ENCODE measurements at regions not wholly inside any gene's neighbourhood (a gene's known extent, or its start where the extent isn't known, plus 50 kb on each side); places are given as distances from the start of the nearest gene placed in this dataset.
"Not testable (repeated sequence)": the region's sequence is repeated elsewhere in the genome, so short reads cannot be mapped to it uniquely, and the experiment has no call there.

DNA sequence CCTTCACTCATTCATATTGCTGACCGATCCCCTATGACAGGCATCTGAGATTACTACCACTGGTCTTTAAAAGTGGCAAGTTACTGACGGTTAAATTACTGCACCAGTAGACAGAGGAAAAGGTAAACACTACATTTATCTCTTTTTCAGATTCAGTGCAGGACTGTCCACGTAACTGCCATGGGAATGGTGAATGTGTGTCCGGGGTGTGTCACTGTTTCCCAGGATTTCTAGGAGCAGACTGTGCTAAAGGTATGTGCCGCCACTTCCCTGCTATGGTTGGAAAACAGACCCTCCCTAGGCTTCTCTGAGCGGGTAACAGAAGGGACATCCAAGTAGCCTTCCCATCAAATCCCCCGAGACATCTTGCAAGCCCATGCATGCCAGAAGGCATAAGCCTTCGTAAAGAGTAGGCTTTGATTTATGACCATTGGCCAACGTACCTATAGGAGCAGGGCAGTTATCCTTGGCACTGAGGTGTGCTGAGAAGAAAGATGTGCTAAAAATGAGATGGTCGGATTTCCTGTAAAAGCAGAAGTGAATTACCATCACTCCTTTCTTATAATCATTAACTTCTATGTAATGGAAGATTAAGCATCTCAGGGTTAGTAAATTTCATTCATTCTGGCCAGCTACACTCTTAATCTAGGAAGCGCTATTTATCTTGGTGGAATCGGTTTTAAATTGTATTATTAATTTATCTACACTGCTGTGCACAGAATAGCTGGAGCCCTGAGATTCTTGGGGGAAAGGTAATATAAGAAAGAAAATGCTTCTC is 193.4 kb upstream of the WWC1 start:
- WGBS (ENCODE audit: low lambda C conversion rate, missing lambda C conversion rate): 76% methylated on average over 12 of the region's 12 CpGs
- Histone ChIP-seq H3K9me2 (replicated peaks; ENCODE audit: insufficient read depth) (no peaks in the 10 kb centered on the region), H3K4me2 (no peak overlapping the region), H4K20me1 (ENCODE audit: insufficient read depth, poor library complexity, severe bottlenecking) (no peaks in the 10 kb centered on the region), H3K4me1 (ENCODE audit: insufficient read depth) (no peaks in the 10 kb centered on the region), H3K9me3 (ENCODE audit: low read depth) (no peaks in the 10 kb centered on the region), H3K36me3 (replicated peaks; ENCODE audit: insufficient read depth, low read depth) (no peaks in the 10 kb centered on the region), H2AFZ (no peak overlapping the region), H3K27ac (no peak overlapping the region), H3K4me3 (no peak overlapping the region), H3K79me2 (no peaks in the 10 kb centered on the region), H3K27me3 (no peaks in the 10 kb centered on the region)
- TF ChIP-seq, protein P1, sequence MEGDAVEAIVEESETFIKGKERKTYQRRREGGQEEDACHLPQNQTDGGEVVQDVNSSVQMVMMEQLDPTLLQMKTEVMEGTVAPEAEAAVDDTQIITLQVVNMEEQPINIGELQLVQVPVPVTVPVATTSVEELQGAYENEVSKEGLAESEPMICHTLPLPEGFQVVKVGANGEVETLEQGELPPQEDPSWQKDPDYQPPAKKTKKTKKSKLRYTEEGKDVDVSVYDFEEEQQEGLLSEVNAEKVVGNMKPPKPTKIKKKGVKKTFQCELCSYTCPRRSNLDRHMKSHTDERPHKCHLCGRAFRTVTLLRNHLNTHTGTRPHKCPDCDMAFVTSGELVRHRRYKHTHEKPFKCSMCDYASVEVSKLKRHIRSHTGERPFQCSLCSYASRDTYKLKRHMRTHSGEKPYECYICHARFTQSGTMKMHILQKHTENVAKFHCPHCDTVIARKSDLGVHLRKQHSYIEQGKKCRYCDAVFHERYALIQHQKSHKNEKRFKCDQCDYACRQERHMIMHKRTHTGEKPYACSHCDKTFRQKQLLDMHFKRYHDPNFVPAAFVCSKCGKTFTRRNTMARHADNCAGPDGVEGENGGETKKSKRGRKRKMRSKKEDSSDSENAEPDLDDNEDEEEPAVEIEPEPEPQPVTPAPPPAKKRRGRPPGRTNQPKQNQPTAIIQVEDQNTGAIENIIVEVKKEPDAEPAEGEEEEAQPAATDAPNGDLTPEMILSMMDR (IDR thresholded peaks at IDR 0.05; ENCODE audit: poor library complexity): no peak
- TF ChIP-seq EZH2 (IDR thresholded peaks at IDR 0.05; ENCODE audit: borderline replicate concordance) (no peak), EZH2phosphoT487 (IDR thresholded peaks at IDR 0.05; ENCODE audit: low read depth, severe bottlenecking, unreplicated experiment) (no peak)
- DNase-seq (ENCODE audit: low spot score): no peak

DNA sequence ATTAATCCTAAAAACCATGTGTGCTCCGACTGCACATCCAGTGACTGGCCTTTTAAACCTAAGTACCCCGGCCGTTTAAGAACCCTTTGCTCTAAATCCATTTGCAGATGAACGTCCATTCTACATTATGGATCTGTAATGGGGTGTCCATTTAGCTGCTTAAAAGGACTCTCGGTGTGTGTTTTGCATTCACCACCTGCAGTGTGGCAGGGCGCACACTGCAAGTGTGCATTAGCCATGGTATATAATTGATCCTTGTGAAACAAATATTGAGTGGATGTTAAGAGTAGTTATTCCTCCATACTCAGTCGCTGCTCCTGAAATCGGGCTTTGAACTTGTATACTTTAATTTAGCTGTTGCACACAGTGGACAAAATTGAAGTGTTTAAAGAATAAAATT is 190.1 kb upstream of the WWC1 start:
- H3K27ac ChIP-seq: no peak overlapping the region
- H3K79me2 ChIP-seq: no peaks in the 10 kb centered on the region
- TF ChIP-seq, protein P1 (IDR thresholded peaks at IDR 0.05; ENCODE audit: poor library complexity): no peak
- TF ChIP-seq EZH2 (IDR thresholded peaks at IDR 0.05; ENCODE audit: borderline replicate concordance) (no peak), EZH2phosphoT487 (IDR thresholded peaks at IDR 0.05; ENCODE audit: low read depth, severe bottlenecking, unreplicated experiment) (no peak)
- no peaks in the 10 kb centered on the region for H3K4me1 ChIP-seq (ENCODE audit: insufficient read depth)
- no peaks in the 10 kb centered on the region for H3K36me3 ChIP-seq (replicated peaks; ENCODE audit: insufficient read depth, low read depth)
- H3K27me3 ChIP-seq: no peaks in the 10 kb centered on the region
- no peaks in the 10 kb centered on the region for H3K9me3 ChIP-seq (ENCODE audit: low read depth)
- WGBS (ENCODE audit: low lambda C conversion rate, missing lambda C conversion rate): 96% methylated on average over 8 of the region's 8 CpGs
- no peak overlapping the region for H3K4me3 ChIP-seq
- DNase-seq (ENCODE audit: low spot score): no peak
- H3K9me2 ChIP-seq (replicated peaks; ENCODE audit: insufficient read depth): no peaks in the 10 kb centered on the region
- no peak overlapping the region for H2AFZ ChIP-seq
- H3K4me2 ChIP-seq: no peak overlapping the region
- H4K20me1 ChIP-seq (ENCODE audit: insufficient read depth, poor library complexity, severe bottlenecking): no peaks in the 10 kb centered on the region

DNA sequence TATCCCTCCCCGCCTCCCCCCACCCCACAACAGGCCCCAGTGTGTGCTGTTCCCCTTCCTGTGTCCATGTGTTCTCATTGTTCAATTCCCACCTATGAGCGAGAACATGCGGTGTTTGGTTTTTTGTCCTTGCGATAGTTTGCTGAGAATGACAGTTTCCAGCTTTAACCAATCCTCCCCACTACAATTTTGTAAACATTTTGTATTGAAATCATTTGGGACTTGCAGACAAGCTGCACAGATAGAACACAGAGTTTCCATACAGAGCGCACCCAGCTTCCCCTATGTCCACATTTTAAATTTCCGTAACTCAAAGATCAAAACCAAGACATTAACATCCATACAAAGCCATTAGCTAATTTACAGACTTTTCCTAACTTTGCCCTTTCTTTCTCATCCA is 188.4 kb upstream of the WWC1 start:
- not testable (repeated sequence) for H3K4me3 ChIP-seq; H4K20me1 ChIP-seq (ENCODE audit: insufficient read depth, poor library complexity, severe bottlenecking); H3K4me1 ChIP-seq (ENCODE audit: insufficient read depth); H2AFZ ChIP-seq; H3K36me3 ChIP-seq (replicated peaks; ENCODE audit: insufficient read depth, low read depth); H3K9me3 ChIP-seq (ENCODE audit: low read depth); DNase-seq (ENCODE audit: low spot score); H3K9me2 ChIP-seq (replicated peaks; ENCODE audit: insufficient read depth); H3K4me2 ChIP-seq; H3K27ac ChIP-seq; H3K79me2 ChIP-seq; H3K27me3 ChIP-seq
- WGBS (ENCODE audit: low lambda C conversion rate, missing lambda C conversion rate): 79% methylated on average over 6 of the region's 6 CpGs

DNA sequence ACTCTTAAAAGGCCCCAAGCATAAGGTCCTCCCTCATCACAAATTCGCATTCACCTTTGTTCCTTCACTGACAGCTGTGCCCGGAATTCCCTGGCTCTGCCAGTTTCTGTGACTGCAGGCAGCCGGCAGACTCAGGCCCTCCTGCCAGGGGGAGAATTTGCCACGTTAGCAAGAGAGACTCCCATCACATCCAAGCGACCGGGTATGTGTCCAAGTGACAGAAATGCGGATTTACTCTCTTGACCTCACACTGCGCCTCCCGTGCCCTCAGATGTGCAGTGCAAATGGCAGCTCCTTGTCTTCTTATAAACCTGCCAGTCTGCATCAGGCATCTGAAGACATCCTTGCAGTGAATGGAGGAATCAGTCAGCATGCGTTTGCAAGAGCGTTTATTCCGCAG is 187.1 kb upstream of the WWC1 start:
- WGBS (ENCODE audit: low lambda C conversion rate, missing lambda C conversion rate): 90% methylated on average over 12 of the region's 12 CpGs

More for the DNA sequence above, 187.1 kb upstream of the WWC1 start:
- no peak overlapping the region for H2AFZ ChIP-seq
- no peaks in the 10 kb centered on the region for H3K9me3 ChIP-seq (ENCODE audit: low read depth)
- no peaks in the 10 kb centered on the region for H3K27me3 ChIP-seq
- no peaks in the 10 kb centered on the region for H3K4me1 ChIP-seq (ENCODE audit: insufficient read depth)
- no peak overlapping the region for H3K27ac ChIP-seq
- no peaks in the 10 kb centered on the region for H3K79me2 ChIP-seq
- H3K4me3 ChIP-seq: no peak overlapping the region
- H3K9me2 ChIP-seq (replicated peaks; ENCODE audit: insufficient read depth): no peaks in the 10 kb centered on the region
- H3K36me3 ChIP-seq (replicated peaks; ENCODE audit: insufficient read depth, low read depth): no peaks in the 10 kb centered on the region
- H3K4me2 ChIP-seq: no peak overlapping the region
- no peaks in the 10 kb centered on the region for H4K20me1 ChIP-seq (ENCODE audit: insufficient read depth, poor library complexity, severe bottlenecking)
- TF ChIP-seq EZH2 (IDR thresholded peaks at IDR 0.05; ENCODE audit: borderline replicate concordance) (no peak), EZH2phosphoT487 (IDR thresholded peaks at IDR 0.05; ENCODE audit: low read depth, severe bottlenecking, unreplicated experiment) (no peak)
- TF ChIP-seq, protein P1 (IDR thresholded peaks at IDR 0.05; ENCODE audit: poor library complexity): no peak
- no peak for DNase-seq (ENCODE audit: low spot score)

Measured in hepatocyte (in vitro differentiated cells).